HG03442 (cell line): ENCODE measurements at regions not wholly inside any gene's neighbourhood (a gene's known extent, or its start where the extent isn't known, plus 50 kb on each side); places are given as distances from the start of the nearest gene placed in this dataset.
"Not testable (repeated sequence)": the region's sequence is repeated elsewhere in the genome, so short reads cannot be mapped to it uniquely, and the experiment has no call there.

Experiments
- ATAC-seq: cut with Tn5 transposase; IDR thresholded peaks from one replicate; pipeline ENCODE4 v1.9.1; 2021; ENCODE audit warnings: mild to moderate bottlenecking, moderate library complexity; ENCODE audit not compliant: unreplicated experiment

DNA sequence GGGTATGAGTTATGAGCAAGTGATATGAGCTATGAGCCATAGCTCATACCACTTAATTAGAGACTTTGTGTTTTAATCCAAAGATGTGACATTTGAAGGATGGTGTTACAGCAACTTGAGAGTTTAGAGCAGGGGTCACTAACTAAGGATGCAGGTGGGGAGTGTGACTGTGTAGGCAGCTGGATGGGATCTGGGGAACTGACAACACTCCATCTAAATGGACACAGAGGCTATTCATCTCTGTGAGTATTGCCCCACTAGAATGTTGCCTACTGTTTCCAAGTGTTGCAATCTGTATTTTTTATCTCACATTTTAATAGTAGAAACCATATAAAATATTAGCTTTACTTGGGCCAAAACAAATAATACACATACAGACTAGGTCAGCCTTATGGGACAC lies 488.1 kb upstream of the DAB2 start:
- ATAC-seq, result no peak

DNA sequence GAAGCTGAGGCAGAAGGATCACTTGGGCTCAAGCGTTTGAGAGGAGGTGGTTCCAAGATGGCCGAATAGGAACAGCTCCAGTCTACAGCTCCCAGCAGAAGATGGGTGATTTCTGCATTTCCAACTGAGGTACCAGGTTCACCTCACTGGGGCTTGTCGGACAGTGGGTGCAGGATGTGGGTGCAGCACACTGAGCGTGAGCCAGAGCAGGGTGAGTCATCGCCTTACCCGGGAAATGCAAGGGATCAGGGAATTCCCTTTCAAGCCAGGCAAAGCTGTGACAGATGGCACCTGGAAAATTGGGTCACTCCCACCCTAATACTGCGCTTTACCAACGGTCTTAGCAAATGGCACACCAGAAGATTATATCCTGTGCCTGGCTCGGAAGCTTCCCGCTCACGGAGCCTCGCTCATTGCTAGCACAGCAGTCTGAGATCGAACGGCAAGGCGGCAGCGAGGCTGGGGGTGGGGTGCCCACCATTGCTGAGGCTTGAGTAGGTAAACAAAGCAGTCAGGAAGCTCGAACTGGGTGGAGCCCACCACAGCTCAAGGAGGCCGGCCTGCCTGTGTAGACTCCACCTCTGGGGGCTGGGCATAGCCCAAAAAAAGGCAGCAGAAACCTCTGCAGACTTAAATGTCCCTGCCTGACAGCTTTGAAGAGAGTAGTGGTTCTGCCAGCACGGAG lies 482.6 kb upstream of the DAB2 start:
- not testable (repeated sequence) for ATAC-seq

DNA sequence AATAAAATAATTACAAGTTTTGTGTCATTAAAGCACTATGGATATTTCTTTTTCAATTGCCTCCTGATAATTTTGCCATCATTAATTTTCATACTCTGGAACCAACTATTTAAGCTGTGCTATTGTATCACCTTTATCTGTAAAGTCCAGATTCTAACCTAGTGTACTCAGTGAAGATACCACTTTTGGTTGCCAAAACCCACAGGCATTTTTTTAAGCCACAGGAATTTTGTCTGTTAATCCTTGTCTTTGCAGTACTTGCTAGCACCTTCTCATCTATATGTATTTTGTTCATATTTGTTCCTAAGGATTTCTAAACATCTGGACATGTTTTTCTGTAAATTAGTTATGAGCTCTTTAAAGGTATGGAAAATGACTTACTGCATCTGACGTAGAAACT lies 481.4 kb upstream of the DAB2 start:
- ATAC-seq, result no peak

DNA sequence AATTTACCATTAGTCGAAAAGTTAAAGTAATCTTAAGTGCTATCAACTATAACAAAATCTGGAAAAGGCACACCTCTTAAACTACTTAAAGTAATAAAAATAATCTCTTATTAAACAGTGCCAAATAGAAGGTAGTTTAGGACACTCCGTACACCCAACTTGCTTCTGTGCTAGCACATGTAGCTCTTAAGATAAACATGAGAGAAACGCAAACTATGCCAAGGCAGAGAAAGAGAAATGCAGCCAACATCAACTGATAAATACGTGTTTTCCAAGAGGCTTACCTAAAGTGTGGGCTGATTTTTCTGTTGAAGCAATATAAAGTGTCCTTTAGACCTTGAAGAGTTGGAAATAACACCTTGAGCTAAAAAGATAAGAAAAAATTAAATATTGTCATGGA lies 480.6 kb upstream of the DAB2 start:
- ATAC-seq, result no peak

DNA sequence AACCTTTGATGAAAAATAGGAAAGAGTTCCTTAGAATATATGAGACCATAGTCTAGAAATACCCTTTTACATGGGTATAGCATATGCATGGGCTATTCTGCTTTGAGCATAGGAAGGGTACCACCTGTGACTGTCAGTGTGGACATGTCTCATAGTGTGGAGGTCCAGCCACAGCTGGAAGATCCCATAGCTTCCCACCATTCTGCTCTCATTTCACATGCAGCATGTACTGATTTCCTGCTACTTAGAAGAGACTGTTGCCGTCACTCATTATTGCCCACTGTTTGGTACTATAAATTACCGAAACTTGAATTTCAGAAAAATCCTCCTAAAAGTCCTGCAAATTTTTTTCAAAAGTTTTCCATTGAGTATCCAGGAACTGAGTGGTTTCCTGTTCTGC lies 477.8 kb upstream of the DAB2 start:
- no peak for ATAC-seq

DNA sequence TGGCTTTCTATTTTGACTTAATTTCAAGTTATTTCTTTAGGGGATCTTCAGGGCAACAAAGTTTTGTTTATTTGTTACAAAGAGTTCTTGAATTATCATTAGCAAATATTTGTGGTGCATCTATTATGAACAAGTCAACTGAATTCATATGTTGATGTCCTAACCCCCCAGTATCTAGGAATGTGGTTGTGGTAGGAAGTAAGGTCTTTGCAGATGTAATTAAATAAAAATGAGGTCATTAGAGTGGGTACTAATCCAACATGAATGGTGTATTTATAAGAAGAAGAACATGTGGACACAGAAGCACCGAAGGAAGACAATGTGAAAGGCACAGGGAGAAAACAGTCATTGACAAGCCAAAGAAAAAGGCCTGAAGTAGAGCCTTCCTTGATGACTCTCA lies 474.0 kb upstream of the DAB2 start:
- no peak for ATAC-seq

DNA sequence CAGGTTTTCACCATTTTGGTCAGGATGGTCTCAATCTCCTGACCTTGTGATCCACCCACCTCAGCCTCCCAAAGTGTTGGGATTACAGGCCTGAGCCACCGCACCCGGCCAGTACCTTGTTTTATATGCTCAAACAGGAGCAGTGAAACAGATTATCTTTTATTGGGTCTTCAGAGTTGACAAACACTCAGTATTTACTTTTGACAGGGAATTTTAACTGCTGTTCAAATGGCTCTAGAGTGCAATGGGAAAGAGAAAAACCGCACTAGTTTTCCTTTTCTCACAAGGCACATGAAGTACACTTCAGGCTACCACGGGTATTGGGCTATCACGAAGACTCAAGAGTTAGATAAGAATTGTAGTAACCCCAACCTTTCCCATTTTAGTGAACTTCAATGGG lies 471.9 kb upstream of the DAB2 start:
- ATAC-seq, result no peak

DNA sequence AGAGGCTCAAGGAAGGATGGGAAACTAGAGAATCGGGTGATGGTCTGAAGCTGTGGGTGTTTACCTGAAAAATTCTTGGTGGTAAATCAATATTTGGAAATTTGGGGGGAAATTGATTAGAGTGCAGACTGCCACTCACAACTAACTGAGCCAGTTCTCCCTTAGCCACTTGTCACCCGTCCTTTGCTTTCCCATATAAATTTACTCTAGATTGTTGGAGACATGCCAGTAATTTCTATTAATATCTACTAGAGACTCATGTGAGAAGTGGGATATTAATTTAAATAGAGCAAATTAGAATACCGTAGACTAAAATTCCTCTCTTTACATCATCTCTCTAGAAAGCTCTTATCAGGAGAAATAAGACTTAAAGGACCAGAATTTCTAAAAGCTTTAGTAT lies 471.3 kb upstream of the DAB2 start:
- ATAC-seq, result no peak

DNA sequence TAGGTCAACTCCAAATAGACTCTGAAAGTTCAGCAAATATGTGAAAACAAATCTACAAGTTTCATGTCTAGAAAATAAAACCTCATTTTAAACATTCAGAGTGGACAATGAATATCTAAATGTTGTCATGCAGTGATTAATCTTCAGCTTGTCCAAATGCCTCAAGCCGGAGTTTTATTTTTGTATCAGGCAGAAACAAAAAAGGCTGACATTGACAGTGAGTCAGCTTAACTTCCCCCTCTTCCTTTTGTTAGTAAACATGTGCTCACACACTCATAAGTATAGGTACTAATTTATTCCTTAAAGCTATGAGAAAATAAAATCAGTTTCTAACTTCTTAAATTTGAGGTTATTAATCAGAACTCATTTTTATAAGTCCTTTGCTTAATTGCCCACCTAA lies 467.9 kb upstream of the DAB2 start:
- ATAC-seq, result no peak

DNA sequence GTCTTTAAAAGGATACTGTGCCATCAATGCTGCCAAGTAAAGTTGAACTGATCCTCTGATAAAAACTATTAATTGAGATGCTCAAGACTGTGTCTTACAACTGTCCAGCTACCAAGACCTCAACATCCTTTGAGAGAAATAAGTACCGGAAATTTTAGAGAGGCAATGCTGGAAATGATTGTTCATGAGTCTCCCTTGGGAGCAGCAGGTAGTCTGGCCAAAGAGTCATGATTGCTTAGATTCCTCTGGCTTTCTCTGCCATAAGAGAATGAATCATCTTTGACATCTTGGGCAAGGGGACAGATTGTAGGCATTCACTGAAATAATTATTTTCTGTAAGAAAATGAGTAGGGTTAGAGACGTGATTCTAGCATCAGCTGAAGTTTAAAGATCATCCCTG lies 466.6 kb upstream of the DAB2 start:
- ATAC-seq, result no peak

DNA sequence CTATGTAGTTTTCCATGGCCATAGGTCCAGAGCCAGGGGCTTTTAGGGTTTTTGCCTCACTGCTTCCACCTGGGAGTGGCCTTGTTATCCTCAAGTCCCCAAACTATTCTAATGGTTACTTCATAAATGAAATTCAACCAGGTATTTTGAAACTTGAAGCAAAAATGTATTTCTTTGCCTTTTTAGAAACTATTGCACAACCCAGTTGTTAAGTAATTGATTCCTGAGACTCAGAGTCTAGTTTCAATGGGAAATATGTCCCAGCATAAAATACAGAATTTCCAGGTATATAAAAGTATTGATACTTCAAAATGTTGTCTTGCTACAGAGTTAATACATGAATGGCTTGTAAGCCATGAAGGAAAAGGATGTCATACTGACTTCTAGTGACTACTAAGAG lies 456.2 kb upstream of the DAB2 start:
- no peak for ATAC-seq

DNA sequence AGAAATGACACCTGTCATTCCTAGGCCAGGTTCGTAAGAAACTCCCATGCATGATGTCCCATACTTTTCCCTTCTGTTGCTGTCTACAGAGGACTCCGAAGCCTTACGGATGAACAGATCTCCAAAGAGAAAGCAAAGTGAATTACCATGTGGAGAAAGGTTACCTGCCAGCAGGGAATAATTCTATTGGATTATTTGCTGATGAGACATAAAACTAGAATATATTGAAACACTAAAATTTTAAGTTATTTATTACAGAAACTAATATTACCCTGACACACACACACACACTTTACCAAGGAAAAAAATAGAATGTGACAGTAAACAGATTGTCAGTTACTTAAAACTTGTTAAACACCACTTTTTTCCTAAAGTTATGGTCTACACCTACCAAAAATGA lies 452.7 kb upstream of the DAB2 start:
- no peak for ATAC-seq

DNA sequence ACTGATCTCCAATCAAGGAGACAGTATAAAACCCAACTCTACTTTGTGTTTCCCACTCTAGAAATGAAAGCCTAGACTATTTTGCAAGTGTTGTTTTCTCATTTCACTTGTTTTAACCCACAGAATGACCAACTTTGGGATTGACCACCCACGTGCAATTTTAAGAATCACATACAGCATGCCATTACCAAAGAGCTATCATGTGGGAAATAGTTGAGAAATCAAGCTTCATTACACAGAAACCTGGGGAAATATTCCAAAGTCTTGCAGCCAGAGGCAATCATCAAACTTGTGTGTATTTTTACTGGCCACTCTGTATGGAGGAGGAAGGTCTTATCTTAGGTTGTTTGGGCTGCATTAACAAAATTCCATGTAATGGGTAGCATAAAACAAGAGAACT lies 451.4 kb upstream of the DAB2 start:
- ATAC-seq, result no peak

DNA sequence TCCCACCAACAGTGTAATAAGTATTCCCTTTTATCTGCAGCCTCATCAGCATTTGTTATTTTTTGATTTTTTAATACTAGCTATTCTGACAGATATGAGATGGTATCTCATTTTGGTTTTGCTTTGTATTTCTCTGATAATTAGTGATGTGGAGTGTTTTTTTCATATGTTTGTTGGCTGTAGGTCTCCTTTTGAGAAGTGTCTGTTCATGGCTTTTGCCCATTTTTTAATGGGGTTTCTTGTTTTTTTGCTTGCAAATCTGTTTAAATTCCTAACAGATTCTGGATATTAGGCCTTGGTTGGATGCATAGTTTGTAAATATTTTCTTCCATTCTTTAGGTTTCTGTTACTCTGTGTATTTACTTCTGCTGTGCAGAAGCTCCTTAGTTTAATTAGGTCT lies 445.4 kb upstream of the DAB2 start:
- ATAC-seq, result no peak

DNA sequence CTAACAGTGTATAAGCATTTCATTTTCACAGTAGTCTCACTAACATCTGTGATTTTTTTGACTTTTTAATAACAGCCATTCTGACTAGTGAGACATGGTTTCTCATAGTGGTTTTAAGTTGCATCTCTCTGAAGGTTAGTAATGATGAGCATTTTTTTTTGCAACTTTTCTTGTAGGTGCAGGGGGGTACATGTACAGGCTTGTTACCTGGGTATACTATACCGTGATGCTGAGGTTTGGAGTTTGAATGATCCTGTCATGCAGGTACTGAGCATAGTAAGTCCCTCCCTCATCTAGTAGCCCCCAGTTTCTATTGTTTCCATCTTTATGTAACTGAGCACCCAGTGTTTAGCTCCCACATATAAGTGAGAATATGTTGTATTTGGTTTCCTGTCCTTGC lies 444.6 kb upstream of the DAB2 start:
- ATAC-seq, result no peak

DNA sequence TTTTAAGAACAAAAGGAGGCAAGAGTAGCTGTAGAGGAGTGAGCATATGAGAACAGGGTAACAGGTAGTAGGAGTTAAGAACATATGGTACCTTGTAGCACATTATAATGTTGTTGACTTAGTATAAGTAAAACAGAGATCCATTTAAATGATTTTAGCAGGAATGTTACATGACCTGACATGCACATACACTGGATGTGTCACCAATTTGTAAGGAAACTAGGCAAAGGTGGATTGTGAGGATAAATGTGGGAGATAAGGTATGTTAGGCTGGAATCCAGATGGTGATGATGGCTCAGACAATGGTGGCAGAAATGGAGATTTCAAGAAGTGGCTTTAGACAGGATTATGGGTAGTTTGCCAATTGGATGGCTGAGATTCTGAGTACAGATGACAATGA lies 443.1 kb upstream of the DAB2 start:
- no peak for ATAC-seq

DNA sequence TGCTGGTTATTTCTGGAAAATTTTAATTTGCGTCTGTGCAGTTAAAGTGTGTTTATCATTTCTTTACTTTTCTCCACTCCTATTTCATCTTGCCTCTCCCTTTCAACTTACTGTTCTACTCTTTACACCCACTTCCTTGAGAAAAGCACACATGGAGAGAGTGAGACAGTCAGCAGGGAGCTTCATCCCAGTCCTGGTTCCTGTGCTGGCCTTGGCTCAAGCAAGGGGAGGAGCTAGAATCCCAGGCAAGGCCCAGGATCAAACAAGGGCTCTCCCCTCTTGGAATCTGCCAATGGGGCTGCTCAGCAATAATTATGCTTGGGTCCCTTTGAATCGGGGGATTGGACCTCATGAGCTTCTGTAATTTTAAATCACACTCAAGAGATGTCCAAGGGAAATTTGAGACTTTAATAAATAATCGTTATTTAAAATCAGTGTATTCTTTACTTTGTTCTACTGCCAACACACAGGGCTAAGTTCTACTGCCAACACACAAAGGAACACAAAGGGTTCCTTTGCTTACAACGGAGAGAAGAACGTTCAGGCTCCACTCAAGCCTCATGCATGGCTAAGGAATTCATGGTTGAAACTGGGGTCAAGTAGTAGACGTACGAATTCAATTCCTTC lies 439.3 kb upstream of the DAB2 start:
- no peak for ATAC-seq

DNA sequence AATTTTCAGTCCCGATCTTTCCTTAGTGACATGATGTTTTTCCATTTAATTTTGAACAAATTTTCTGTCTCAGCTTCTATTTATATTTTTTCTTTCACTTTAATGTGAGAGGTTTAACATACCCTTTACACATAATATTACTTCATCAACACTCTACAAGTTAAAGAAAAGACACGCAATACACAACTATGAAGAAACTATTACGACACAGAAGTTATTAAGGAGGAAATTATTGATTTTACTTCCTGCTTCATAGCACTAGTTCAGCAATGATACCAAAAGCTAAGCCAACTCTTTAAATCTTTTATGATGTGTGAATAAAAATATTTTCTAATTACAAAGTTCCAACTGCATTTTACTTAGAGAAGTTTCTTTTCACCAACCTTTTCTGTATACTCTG lies 432.3 kb upstream of the DAB2 start:
- no peak for ATAC-seq

DNA sequence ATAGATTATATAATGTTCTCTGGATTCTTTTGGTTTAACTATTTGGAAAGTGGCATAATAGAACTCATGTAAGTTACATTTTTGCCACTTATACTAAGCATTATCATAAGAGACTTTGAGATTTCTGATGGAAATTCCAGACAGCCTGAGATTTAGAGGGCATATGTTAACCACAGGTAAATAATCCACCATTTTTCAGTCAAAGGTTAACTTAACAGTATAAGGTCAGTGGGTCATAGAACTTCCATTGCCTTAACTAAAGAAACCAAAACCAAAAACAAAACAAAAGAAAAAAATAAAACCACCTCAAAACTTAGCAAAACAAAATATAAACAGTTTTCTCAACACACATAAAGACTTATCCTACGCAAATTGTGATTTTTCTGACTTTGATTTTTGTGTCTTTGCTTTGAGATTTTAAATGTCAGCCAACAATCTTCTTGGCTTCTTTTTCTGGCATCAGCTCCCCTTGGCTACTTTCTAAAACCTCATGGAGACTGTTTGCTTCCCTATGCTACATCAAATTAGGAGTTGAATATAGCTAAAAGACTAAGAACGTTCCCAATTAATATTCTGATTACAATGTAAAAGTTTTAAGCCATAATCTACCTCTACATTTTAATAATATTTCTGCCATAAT lies 430.1 kb upstream of the DAB2 start:
- no peak for ATAC-seq

DNA sequence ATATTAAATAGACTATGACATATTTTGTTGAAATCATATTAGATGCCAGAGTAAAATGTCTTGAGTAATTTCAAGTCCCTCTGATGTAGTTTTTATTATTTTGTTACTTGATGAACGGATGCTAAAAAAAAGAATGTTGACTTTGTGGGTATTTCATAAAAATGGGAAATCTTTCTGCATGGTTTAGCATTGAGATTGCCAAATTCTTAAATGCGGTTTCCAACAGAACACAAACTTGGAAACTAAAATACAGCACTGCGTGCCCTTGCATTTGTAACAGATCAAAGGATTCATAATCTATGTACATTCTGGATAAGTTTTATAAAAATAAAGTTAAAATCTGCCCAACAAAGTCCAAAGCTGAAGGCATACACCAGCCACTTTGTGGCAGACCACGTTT lies 425.5 kb upstream of the DAB2 start:
- no peak for ATAC-seq

DNA sequence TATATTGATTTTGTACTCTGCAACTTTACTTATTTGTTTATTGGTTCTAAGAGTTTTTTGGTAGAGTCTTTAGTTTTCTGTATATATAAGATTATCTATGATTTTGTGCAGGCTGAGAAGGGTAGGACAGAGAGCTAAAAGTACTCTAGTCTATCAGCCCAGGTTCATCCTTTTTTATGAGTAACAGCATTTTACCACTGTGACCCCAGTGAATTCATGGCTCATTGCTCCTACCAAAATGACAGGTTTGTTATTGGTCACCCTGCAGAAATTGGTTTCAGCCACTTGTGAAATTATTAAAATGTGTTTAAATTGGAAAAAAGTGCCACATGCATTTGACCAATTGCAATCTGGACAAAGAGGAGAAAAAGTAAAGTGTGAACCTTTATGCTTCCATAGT lies 421.4 kb upstream of the DAB2 start:
- no peak for ATAC-seq

DNA sequence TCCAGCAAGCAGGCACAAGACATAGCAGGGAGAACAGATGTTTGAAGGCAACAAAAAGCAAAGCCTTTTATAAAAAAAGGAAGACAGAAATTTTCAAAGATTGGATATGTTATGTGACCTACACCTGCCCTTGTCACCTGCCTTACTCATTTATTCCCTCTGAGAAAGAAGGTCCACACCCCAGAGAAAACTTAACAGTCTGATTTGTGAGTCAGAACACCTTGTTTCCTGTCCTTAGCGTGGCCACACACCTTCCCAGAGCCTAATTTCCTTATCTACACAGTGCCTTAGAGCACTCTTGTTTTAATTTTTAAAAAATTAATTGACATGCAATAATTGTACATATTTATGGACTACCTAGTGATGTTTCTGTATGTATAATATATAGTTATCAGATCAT lies 419.0 kb upstream of the DAB2 start:
- no peak for ATAC-seq

DNA sequence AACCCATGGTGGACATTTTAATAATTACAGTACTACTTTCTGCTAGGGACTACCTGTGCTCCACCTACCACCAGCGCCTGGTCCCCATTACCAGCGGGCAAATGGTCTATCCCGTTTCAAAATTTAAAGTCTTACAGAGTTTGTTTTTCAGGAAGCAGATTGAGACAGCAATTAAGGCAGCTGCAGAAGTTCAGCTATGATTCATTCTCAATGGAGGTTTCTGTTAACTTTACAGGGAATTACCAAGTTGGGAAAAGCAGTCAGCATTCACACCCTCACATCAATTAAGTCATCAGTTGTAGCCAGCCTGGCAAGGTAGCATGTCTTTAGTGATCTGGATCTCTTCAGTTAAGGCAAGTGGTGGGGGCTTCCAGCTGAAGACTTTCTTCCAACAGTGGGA lies 410.6 kb upstream of the DAB2 start:
- no peak for ATAC-seq
